HG02885 (cell line): ENCODE measurements at regions not wholly inside any gene's neighbourhood (a gene's known extent, or its start where the extent isn't known, plus 50 kb on each side); places are given as distances from the start of the nearest gene placed in this dataset.

ENCODE experiments used
- ATAC-seq: cut with Tn5 transposase; IDR thresholded peaks from one replicate; pipeline ENCODE4 v1.9.1; 2021; ENCODE audit warnings: mild to moderate bottlenecking; ENCODE audit not compliant: unreplicated experiment, poor library complexity

- no peak for ATAC-seq
Measured at GRCh38 chr22:48711669-48712068, 1116.0 kb downstream of the BRD1 start.

- no peak for ATAC-seq
Measured at GRCh38 chr22:48711031-48711431, 1116.6 kb downstream of the BRD1 start.

GRCh38 chr22:48710410-48710809, 1117.3 kb downstream of the BRD1 start:
- no peak for ATAC-seq

- ATAC-seq: no peak
Measured at GRCh38 chr22:48709976-48710375, 1117.7 kb downstream of the BRD1 start.

- ATAC-seq: no peak
Measured at GRCh38 chr22:48709453-48709852, 1118.2 kb downstream of the BRD1 start.

GRCh38 chr22:48708558-48709245, 1119.0 kb downstream of the BRD1 start:
- ATAC-seq: no peak

- ATAC-seq: no peak
Measured at GRCh38 chr22:48707763-48708557, 1119.7 kb downstream of the BRD1 start.

- no peak for ATAC-seq
Measured at GRCh38 chr22:48706934-48707762, 1120.5 kb downstream of the BRD1 start.

GRCh38 chr22:48705917-48706605, 1121.6 kb downstream of the BRD1 start:
- ATAC-seq: no peak

- no peak for ATAC-seq
Measured at GRCh38 chr22:48705159-48705916, 1122.3 kb downstream of the BRD1 start.

GRCh38 chr22:48704335-48704734, 1123.3 kb downstream of the BRD1 start:
- ATAC-seq: no peak

- no peak for ATAC-seq
Measured at GRCh38 chr22:48703265-48703941, 1124.3 kb downstream of the BRD1 start.

GRCh38 chr22:48702573-48703264, 1125.0 kb downstream of the BRD1 start:
- ATAC-seq: no peak

GRCh38 chr22:48701296-48702030, 1126.2 kb downstream of the BRD1 start:
- ATAC-seq: no peak

- no peak for ATAC-seq
Measured at GRCh38 chr22:48700566-48701295, 1126.9 kb downstream of the BRD1 start.

- no peak for ATAC-seq
Measured at GRCh38 chr22:48700180-48700565, 1127.5 kb downstream of the BRD1 start.

GRCh38 chr22:48699511-48699910, 1128.2 kb downstream of the BRD1 start:
- ATAC-seq: no peak
